Trophoblast cell (in vitro differentiated cells and primary cell): ENCODE measurements at regions not wholly inside any gene's neighbourhood (a gene's known extent, or its start where the extent isn't known, plus 50 kb on each side); places are given as distances from the start of the nearest gene placed in this dataset.

Experiments
- DNase-seq, 2 donors: peaks; one replicate each; pipeline ENCODE4 v3.0.0-alpha.2; 2016
- H2AFZ ChIP-seq: 2 replicates; pipeline ENCODE4 v1.6.1; 2013; ENCODE audit warnings: low read length, moderate library complexity, mild to moderate bottlenecking; ENCODE audit not compliant: insufficient read depth, poor library complexity
- H2AK5ac ChIP-seq: 2 replicates; pipeline ENCODE4 v1.6.1; 2013; ENCODE audit warnings: mild to moderate bottlenecking, low read length
- H2BK120ac ChIP-seq: 2 replicates; pipeline ENCODE4 v1.6.1; 2013; ENCODE audit warnings: low read length, mild to moderate bottlenecking, moderate library complexity; ENCODE audit not compliant: insufficient read depth, poor library complexity
- H2BK12ac ChIP-seq: 2 replicates; pipeline ENCODE4 v1.6.1; 2013; ENCODE audit warnings: mild to moderate bottlenecking, low read length, moderate library complexity
- H2BK5ac ChIP-seq: 2 replicates; pipeline ENCODE4 v1.6.1; 2013; ENCODE audit warnings: low read length, low read depth, moderate library complexity, mild to moderate bottlenecking; ENCODE audit not compliant: poor library complexity
- H3K14ac ChIP-seq: 2 replicates; pipeline ENCODE4 v1.6.1; 2013; ENCODE audit warnings: mild to moderate bottlenecking, low read length
- H3K18ac ChIP-seq: 2 replicates; pipeline ENCODE4 v1.6.1; 2013; ENCODE audit warnings: mild to moderate bottlenecking, low read length
- H3K23ac ChIP-seq: 2 replicates; pipeline ENCODE4 v1.6.1; 2013; ENCODE audit warnings: low read length
- H3K27ac ChIP-seq: 2 replicates; pipeline ENCODE4 v1.5.1; 2013; ENCODE audit warnings: low read depth, mild to moderate bottlenecking, inconsistent platforms, low read length, moderate library complexity
- H3K27me3 ChIP-seq: 2 replicates; pipeline ENCODE4 v1.6.1; 2013; ENCODE audit warnings: inconsistent platforms, mild to moderate bottlenecking, low read length, moderate library complexity; ENCODE audit not compliant: insufficient read depth
- H3K36me3 ChIP-seq, 2 experiments: 1 replicate in 1 of 2; 2 replicates in 1 of 2; pipeline ENCODE4 v1.6.1; 2013; ENCODE audit warnings: low read length in 2 of 2, mild to moderate bottlenecking in 2 of 2, moderate library complexity in 1 of 2; ENCODE audit not compliant: insufficient read depth in 2 of 2, control insufficient read depth in 1 of 2
- H3K4ac ChIP-seq: 2 replicates; pipeline ENCODE4 v1.6.1; 2013; ENCODE audit warnings: low read depth, mild to moderate bottlenecking, low read length, moderate library complexity
- H3K4me1 ChIP-seq, 2 experiments: 1 replicate in 1 of 2; 2 replicates in 1 of 2; pipeline ENCODE4 v1.6.1; 2013; ENCODE audit warnings: low read length in 2 of 2, mild to moderate bottlenecking in 2 of 2, moderate library complexity in 1 of 2; ENCODE audit not compliant: insufficient read depth in 2 of 2, control insufficient read depth in 1 of 2
- H3K4me2 ChIP-seq: 2 replicates; pipeline ENCODE4 v1.6.1; 2013; ENCODE audit warnings: inconsistent platforms, mild to moderate bottlenecking, low read length, moderate library complexity
- H3K4me3 ChIP-seq: 2 replicates; pipeline ENCODE4 v1.5.1; 2013; ENCODE audit warnings: mild to moderate bottlenecking, low read depth, low read length, inconsistent platforms
- H3K79me1 ChIP-seq: one replicate; pipeline ENCODE4 v1.6.1; 2013; ENCODE audit warnings: low read length
- H3K79me2 ChIP-seq: 2 replicates; pipeline ENCODE4 v1.6.1; 2013; ENCODE audit warnings: low read length, mild to moderate bottlenecking; ENCODE audit not compliant: control insufficient read depth, insufficient read depth, poor library complexity
- H3K9ac ChIP-seq: 2 replicates; pipeline ENCODE4 v1.6.1; 2013; ENCODE audit warnings: mild to moderate bottlenecking, low read length
- H3K9me3 ChIP-seq: 2 replicates; pipeline ENCODE4 v1.6.1; 2013; ENCODE audit warnings: low read depth, mild to moderate bottlenecking, control low read depth, inconsistent platforms, low read length; ENCODE audit not compliant: insufficient read depth
- H4K12ac ChIP-seq: 2 replicates; pipeline ENCODE4 v1.6.1; 2013; ENCODE audit warnings: low read depth, mild to moderate bottlenecking, low read length, moderate library complexity
- H4K8ac ChIP-seq: 2 replicates; pipeline ENCODE4 v1.6.1; 2013; ENCODE audit warnings: low read depth, mild to moderate bottlenecking, low read length, moderate library complexity
- H4K91ac ChIP-seq: one replicate; pipeline ENCODE4 v1.6.1; 2013; ENCODE audit warnings: low read depth, mild to moderate bottlenecking, low read length, moderate library complexity
- WGBS: extraction: QIAGEN DNeasy Blood & Tissue Kit; methylation state at CpG from one replicate; pipeline ENCODE4 v1.1.7; 2013; ENCODE audit warnings: missing lambda C conversion rate; ENCODE audit not compliant: insufficient read length, insufficient coverage; ENCODE audit errors: extremely low coverage; 5-methylcytosine and 5-hydroxymethylcytosine counted together

GRCh38 chr1:47569681-47570470 lies 132.0 kb downstream of the FOXD2 start:
- H3K4me2 ChIP-seq, result no peak overlapping the region
- no peak overlapping the region for H3K4ac ChIP-seq
- H2AFZ ChIP-seq, result no peak overlapping the region
- DNase-seq, result peak; percentile 86 to 94
- H3K79me1 ChIP-seq, result no peaks in the 10 kb centered on the region
- H4K91ac ChIP-seq, result no peak overlapping the region
- H2BK5ac ChIP-seq, result no peak overlapping the region
- no peak overlapping the region for H4K8ac ChIP-seq
- H2AK5ac ChIP-seq, result no peak overlapping the region
- no peak overlapping the region for H3K14ac ChIP-seq
- peaks cover 0 to 3% of the 10 kb centered on the region in 2 experiments for H3K4me1 ChIP-seq
- H3K9ac ChIP-seq, result no peak overlapping the region
- no peak overlapping the region for H3K18ac ChIP-seq
- H3K27me3 ChIP-seq, result no peaks in the 10 kb centered on the region
- H3K79me2 ChIP-seq, result no peaks in the 10 kb centered on the region
- H2BK12ac ChIP-seq, result no peak overlapping the region
- no peaks in the 10 kb centered on the region for H3K36me3 ChIP-seq
- no peak overlapping the region for H4K12ac ChIP-seq
- H3K23ac ChIP-seq, result no peak overlapping the region
- H3K9me3 ChIP-seq, result no peaks in the 10 kb centered on the region
- no peak overlapping the region for H3K4me3 ChIP-seq
- no CpG with 5 or more reads among the region's 9 CpGs for WGBS
- H2BK120ac ChIP-seq, result no peak overlapping the region
- no peak overlapping the region for H3K27ac ChIP-seq

- Histone ChIP-seq H3K4me3 (no peak overlapping the region), H2BK12ac (no peak overlapping the region), H3K79me1 (no peaks in the 10 kb centered on the region), H2AFZ (no peak overlapping the region), H3K23ac (no peak overlapping the region), H3K79me2 (no peaks in the 10 kb centered on the region), H3K18ac (no peak overlapping the region), H3K4me1 (peaks cover 2 to 8% of the 10 kb centered on the region in 2 experiments), H3K9ac (no peak overlapping the region), H4K12ac (no peak overlapping the region), H3K27me3 (no peaks in the 10 kb centered on the region), H3K36me3 (no peaks in the 10 kb centered on the region), H3K14ac (no peak overlapping the region), H2BK120ac (no peak overlapping the region), H2BK5ac (no peak overlapping the region), H4K8ac (no peak overlapping the region), H3K9me3 (no peaks in the 10 kb centered on the region), H3K4ac (no peak overlapping the region), H2AK5ac (no peak overlapping the region), H3K27ac (no peak overlapping the region), H4K91ac (no peak overlapping the region), H3K4me2 (no peak overlapping the region)
- DNase-seq, result no peak
- WGBS, result no CpG with 5 or more reads among the region's 5 CpGs
Measured at GRCh38 chr1:47571161-47571560, 133.3 kb downstream of the FOXD2 start.

GRCh38 chr1:47571952-47572351 lies 134.1 kb downstream of the FOXD2 start:
- no peak overlapping the region for H4K12ac ChIP-seq
- no peaks in the 10 kb centered on the region for H3K27me3 ChIP-seq
- no peak overlapping the region for H2AFZ ChIP-seq
- no peak overlapping the region for H3K4me2 ChIP-seq
- no peak overlapping the region for H4K91ac ChIP-seq
- peaks cover 4 to 12% of the 10 kb centered on the region in 2 experiments for H3K4me1 ChIP-seq
- no peak overlapping the region for H2BK5ac ChIP-seq
- H2BK12ac ChIP-seq, result no peak overlapping the region
- no peaks in the 10 kb centered on the region for H3K36me3 ChIP-seq
- no peak overlapping the region for H3K9ac ChIP-seq
- H3K79me2 ChIP-seq, result no peaks in the 10 kb centered on the region
- H3K14ac ChIP-seq, result no peak overlapping the region
- H3K4me3 ChIP-seq, result no peak overlapping the region
- H3K27ac ChIP-seq, result no peak overlapping the region
- no peaks in the 10 kb centered on the region for H3K79me1 ChIP-seq
- H2BK120ac ChIP-seq, result no peak overlapping the region
- H2AK5ac ChIP-seq, result no peak overlapping the region
- no peak for DNase-seq
- no peak overlapping the region for H3K23ac ChIP-seq
- 100% methylated on average over 2 of the region's 2 CpGs for WGBS
- H3K18ac ChIP-seq, result no peak overlapping the region
- no peak overlapping the region for H4K8ac ChIP-seq
- H3K9me3 ChIP-seq, result no peaks in the 10 kb centered on the region
- H3K4ac ChIP-seq, result no peak overlapping the region

- Histone ChIP-seq H2AFZ (no peak overlapping the region), H4K8ac (no peak overlapping the region), H3K9me3 (no peaks in the 10 kb centered on the region), H3K23ac (no peak overlapping the region), H3K4me2 (no peak overlapping the region), H2BK5ac (no peak overlapping the region), H3K27me3 (no peaks in the 10 kb centered on the region), H4K91ac (no peak overlapping the region), H4K12ac (no peak overlapping the region), H2BK12ac (no peak overlapping the region), H3K36me3 (no peaks in the 10 kb centered on the region), H2AK5ac (no peak overlapping the region), H3K4me3 (no peak overlapping the region), H2BK120ac (no peak overlapping the region), H3K14ac (no peak overlapping the region), H3K79me1 (no peaks in the 10 kb centered on the region), H3K4ac (no peak overlapping the region), H3K27ac (no peak overlapping the region), H3K9ac (no peak overlapping the region), H3K4me1 (peaks cover 4 to 13% of the 10 kb centered on the region in 2 experiments), H3K18ac (no peak overlapping the region), H3K79me2 (no peaks in the 10 kb centered on the region)
- DNase-seq, result no peak
- no CpG with 5 or more reads among the region's 13 CpGs for WGBS
Measured at GRCh38 chr1:47572731-47573430, 135.0 kb downstream of the FOXD2 start.
